IPS-18c (cell line): ENCODE measurements at regions not wholly inside any gene's neighbourhood (a gene's known extent, or its start where the extent isn't known, plus 50 kb on each side); places are given as distances from the start of the nearest gene placed in this dataset.

Experiments
- H3K4me3 ChIP-seq: 2 replicates; pipeline ENCODE4 v1.7.0; 2013; ENCODE audit warnings: low read depth, mild to moderate bottlenecking, low read length, moderate library complexity; ENCODE audit not compliant: insufficient read depth
- H3K9me3 ChIP-seq: one replicate; pipeline ENCODE4 v1.6.1; 2013; ENCODE audit warnings: mild to moderate bottlenecking, low read length, moderate library complexity; ENCODE audit not compliant: control insufficient read depth, insufficient read depth

DNA sequence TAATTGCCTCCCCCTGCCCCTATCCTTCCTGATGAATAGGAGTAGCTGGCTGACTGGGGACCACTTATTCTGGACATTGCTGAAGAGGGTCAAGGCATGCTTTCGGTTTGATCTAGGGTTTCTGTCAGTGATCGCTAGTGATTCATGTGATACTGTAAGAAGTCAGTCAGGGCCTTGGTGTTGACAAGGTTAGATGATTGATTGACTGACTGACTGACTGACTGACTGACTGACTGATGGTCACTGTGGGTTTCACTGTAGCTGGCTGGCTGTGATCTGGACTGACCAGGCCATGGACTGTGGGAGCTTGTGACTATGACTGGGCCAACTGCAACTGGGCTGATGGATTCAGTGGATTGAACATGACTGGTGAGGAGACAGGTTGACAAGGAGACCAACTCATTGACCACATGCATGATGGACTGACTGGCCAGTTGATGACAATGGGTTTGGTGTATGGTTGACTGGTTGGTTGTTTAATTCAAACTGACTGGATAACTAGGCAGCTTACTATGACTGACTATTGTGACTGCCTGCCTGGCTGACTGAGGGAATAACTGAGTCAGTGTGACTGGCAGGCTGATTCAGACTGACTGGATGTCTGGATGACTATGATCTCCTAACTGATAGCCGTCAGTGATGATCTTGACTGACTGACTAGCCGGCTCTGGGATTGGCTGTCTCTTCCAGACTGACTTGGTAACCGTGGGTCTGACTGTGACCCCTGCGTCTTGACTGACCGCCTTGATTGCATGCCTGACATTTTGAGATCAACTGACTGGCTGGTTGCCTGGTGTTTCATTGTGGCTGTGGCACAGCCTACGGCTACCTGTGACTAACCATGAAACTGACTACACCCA is 509.9 kb downstream of the SHQ1 start:
- H3K9me3 ChIP-seq, result no peaks in the 10 kb centered on the region
- no peak overlapping the region for H3K4me3 ChIP-seq

DNA sequence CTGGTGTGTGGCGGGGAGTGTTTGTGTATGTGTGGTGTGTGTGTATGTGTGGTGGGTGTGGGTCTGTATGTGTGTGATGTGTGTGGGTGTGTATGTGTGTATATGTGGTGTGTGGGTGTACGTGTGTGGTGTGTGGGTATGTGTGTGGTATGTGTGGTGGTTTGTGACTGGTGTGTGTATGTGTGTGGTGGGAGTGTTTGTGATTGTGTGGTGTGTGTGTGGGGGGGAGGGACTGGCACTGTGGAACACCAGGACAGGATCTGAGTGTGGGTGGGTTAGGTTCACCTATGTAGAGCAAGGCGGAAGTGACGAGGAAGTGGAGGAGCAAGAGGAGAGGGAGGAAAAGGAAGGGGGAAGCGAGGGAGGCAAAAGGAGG is 510.8 kb downstream of the SHQ1 start:
- peak overlapping the region; percentile 11; the same call in 1 of the 2 replicates for H3K4me3 ChIP-seq
- no peaks in the 10 kb centered on the region for H3K9me3 ChIP-seq

DNA sequence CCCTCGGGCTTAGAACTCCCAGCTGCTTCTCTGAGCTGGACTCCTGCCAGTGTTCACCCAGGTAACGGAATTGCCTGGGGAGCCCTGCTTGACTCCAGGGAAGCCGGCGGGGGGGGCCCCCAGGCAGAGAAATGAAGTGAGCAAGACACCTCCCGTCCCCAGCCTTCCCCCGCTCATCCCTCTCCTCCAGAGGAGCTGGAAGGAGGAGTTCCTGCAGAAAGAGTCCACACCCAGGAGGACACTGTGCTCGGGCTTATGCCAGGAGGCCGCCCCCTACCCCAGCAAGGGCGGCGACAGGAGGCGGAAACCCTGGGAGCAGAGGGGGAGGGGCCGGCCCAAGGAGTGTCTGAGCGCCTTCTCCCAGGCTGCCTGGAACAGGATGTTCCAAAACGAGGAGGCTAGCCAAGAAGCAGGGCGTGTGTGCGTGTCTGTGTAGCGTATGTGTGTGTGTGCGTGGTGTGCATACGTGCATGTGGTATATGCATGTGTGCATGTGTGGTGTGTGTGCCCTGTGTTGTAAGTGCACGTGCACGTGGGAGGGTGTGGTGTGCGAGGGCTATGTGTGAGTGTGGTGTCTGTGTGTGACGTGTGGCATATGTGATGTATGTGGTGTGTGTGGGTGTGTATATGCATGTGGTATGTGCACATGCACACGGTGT is 511.3 kb downstream of the SHQ1 start:
- peak overlapping the region; percentile 11; the same call in 1 of the 2 replicates for H3K4me3 ChIP-seq
- H3K9me3 ChIP-seq, result no peaks in the 10 kb centered on the region

DNA sequence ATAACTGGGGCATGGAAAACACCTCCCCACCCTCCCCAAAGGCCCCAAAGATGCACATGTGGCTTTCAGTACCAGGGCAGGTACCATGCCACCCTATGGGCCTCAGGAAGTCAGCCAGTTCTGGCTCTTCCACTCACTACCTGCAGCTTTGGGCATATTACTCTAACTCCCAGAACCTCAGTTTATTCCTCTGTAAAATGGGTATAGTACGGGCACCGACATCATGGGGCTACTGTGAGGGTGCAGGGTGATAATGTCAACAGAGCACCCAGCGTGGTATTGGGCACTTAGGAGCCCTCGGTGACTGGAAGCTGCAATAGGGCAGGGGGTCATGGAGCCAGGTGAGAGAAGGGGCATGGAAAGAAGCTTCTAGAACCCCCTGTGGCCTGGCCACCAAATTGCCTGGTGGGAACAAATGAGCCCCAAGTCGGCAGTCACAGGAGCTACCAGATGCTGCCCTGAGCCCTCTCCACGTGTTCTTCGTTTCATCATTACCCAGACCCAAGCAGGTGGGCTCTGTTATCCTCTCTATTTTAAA is 512.1 kb downstream of the SHQ1 start:
- Histone ChIP-seq H3K9me3 (no peaks in the 10 kb centered on the region), H3K4me3 (no peak overlapping the region)

DNA sequence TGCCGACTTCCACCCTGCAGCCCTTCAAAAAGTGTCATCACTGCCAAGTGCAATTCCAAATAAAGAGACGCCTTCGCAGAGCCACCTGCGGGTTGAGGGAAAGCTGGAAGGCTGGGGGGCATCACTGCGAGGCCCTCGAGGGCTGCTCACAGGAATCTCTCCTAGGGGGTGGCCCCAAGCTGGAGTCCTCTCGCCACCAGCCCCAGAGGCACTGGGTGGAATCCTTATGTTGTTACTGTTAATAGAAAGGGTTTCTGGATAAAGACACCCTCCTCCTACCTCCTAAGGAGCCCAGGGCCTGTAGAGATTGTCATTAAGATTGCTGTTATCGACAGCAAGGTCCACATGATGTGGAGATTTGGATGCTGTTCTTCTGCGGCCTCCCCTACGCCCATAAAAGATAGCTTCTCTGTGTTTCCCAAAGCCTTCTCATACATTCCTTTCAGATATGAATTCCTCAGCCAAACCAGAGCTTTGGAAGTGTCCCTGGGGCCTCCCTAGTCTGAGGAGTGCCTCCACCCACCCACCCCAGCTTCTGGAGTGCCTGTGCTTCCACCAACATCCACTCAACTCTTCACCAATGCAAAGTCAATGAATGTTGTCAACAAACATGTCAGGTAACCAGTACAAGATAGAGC is 512.7 kb downstream of the SHQ1 start:
- Histone ChIP-seq H3K9me3 (no peaks in the 10 kb centered on the region), H3K4me3 (no peak overlapping the region)

DNA sequence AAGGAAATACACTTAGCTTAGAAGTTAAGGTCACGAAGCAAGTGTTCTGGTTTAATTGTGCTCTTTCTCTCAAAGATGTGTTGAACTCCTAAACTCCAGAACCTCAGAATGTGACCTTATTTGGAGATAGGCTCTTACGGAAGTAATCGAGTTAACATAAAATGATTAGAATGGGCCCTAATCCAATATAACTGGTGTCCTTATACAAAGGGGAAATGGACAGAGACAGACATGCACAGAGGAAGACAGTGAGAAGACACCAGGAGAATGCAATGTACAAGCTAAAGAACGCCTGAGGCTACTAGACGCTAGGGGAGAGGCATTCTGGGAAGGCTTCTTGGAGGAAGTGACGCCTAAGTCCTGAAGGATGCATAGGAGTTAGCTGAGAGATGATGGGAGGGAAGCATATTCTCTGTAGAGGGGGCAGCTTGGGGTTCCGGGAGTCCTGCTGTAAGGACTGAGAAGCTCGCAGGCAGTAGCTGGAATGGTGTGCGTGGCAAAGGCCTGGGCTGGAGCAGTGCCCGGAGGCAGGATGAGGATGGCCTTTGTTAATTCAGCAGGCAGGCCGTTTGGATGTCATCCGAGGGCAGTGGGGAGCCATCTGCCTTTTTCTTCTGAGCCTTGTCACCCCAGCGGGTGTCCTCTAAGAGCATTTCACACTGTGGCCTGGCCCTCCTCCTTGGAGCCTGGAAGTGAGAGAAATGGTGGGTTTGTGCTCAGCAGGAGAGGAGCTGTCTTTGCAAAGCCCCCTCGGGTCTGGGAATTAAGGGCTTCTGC is 513.4 kb downstream of the SHQ1 start:
- no peak overlapping the region for H3K4me3 ChIP-seq
- no peaks in the 10 kb centered on the region for H3K9me3 ChIP-seq

DNA sequence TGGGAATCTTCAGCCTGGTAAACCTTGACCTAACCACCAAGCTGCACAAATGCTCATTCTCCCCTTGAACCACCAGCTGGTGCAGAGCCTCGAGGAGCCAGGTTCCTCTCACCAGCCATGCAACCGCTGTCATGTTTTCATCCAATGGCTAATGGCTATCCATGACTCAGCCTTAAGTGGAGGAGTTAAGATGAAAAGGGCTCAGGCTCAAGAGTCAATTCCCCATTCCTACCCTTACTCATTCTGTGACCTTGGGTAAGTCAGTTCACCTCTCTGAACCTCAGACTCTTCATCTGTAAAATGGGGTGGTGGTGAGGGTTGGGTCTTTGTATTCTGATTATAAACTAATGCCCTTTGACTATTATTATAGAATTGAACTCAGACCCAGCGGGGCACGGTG is 515.6 kb downstream of the SHQ1 start:
- Histone ChIP-seq H3K4me3 (no peak overlapping the region), H3K9me3 (no peaks in the 10 kb centered on the region)

DNA sequence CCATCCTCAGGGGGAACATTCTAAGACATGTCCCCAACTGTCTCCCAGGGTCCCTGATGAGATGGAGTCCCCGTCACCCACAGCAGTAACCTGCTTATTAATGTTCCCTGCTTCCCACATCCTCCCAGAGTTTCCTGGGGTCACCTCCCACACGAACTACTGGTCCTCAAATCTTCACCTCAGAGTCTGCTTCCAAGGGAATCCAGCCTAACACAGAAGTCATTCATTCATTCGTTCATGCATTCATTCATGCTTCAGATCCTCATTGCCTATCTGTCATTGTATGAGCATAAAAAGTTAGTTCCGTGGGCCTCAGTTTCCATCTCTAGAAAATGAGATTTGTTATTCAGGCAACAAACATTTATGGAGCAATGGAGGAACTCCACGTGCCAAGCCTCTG is 516.2 kb downstream of the SHQ1 start:
- H3K4me3 ChIP-seq, result no peak overlapping the region
- H3K9me3 ChIP-seq, result no peaks in the 10 kb centered on the region

DNA sequence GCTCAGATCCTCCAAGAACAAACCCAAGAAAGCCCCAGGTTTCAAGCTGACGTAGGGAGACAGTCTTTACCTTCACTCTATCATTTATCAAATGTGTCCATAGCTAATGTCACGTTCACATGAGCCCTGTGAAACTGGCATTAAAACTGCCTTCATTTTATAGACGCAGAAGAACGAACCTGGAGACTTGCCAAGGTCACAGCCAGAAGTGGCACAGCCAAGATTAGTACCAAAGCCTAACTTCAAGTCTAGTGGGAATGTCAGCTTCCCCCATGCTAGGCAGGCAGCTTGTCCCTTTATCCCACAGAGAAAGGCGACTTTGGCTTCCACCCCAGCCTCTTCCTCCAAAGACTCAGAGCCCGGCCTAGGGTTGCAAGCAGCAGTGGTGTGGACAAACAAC is 517.2 kb downstream of the SHQ1 start:
- no peaks in the 10 kb centered on the region for H3K9me3 ChIP-seq
- no peak overlapping the region for H3K4me3 ChIP-seq

DNA sequence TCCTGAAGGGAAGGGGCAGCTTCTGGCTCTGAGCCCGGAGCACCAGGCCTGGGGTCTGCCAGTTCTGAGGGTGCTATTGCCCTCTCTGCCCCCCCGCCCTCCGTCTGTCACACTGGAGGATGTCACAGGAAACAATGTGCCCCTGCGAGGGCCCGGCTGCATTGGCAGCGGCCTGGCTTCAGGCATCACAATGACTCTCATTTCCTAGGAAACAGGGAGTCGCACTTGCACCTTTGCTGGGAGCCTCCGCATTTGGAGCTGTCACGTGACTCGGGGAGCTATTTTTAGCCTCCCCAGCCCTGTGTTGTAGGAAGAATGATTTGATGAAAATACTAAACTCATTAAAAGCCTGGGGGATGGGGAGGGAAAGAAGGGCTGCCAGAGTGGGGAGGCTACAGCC is 518.9 kb downstream of the SHQ1 start:
- Histone ChIP-seq H3K4me3 (no peak overlapping the region), H3K9me3 (no peaks in the 10 kb centered on the region)

DNA sequence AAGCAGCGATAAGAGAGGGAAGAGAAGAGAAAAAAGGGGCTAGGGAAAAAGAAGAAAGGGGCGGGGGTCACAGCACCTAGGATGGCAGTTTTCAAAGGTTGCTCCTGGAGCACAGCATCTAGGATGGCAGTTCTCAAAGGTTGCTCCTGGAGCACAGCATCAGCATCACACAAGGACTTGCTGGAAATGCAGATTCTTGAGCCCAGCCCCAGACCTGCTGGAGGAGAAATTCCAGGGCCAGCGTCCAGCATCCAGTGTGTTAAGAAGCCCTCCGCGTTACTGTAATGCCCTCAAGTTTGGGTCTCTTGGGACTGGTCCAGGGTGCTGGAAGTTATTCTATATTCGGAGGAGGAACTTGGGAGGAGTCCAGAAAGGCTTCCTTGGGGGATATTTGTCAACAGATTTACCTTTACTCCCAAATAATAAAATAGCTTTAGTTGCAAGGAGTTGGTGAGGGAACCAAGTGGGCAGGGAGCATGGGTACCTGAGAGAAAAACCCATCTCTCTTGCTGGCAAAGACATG is 519.4 kb downstream of the SHQ1 start:
- H3K4me3 ChIP-seq, result no peak overlapping the region

DNA sequence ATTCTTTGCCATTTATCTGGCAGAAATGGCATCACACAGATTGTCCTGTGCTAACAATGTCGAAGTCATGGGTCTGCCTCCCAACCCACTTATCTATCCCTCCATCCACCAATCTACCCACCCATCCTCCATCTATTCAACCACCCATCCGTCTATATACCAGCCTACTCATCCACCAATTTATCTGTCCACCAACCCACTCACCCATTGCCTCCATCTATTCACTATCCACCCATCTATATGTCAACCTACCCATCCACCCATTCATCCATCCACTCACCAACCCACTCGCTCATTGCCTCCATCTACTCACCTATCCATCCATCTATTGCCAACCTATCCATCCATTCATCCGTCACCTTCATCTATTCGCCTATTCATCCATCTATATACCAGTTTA is 521.2 kb downstream of the SHQ1 start:
- H3K4me3 ChIP-seq, result no peak overlapping the region
- no peaks in the 10 kb centered on the region for H3K9me3 ChIP-seq

More for the DNA sequence above, 519.4 kb downstream of the SHQ1 start:
- no peaks in the 10 kb centered on the region for H3K9me3 ChIP-seq

DNA sequence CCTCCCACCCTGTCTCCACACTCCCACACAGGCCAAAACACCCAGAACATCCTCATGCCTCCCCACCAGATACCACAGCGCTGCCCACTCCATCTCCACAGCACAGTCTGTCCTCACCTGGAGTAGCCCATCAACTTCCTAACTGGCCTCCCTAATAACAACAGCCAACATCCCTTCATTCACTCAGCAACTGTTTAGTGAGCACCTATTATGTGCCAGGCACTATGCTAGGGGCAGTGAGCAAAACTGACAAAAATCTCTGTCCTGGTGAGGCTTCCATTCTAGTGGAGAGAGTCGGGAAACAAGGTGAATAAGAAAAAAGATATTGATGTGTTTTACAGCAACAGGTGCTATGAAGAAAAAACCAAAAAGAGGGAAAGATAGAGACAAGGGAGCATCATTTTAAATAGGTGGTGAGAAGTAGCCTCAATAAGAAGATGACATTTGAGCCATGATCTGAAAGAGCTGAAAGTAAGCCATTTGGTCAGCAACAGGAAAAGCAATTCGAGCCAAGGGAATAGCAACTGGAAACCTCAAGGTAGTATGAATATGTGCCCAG is 523.9 kb downstream of the SHQ1 start:
- H3K9me3 ChIP-seq, result no peaks in the 10 kb centered on the region
- no peak overlapping the region for H3K4me3 ChIP-seq

DNA sequence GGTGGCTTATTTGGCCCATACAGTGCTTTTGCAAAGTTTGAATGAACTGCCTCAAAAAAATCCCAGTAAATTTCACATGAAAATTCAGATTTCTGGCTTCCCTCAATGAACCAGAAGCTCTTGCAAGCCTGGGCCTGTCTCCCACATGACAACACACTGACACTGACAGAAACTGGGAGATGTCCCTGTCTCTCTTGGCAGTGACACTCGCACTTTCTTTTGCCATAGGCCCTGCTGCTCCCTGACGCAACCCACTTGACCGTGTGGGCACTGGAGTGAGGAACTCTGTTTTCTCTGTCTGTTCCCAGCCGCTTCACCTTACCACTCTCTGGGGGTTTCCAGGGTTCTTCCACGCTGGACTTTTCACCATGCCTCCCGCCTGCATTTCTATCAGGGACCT is 524.5 kb downstream of the SHQ1 start:
- no peaks in the 10 kb centered on the region for H3K9me3 ChIP-seq
- H3K4me3 ChIP-seq, result no peak overlapping the region

DNA sequence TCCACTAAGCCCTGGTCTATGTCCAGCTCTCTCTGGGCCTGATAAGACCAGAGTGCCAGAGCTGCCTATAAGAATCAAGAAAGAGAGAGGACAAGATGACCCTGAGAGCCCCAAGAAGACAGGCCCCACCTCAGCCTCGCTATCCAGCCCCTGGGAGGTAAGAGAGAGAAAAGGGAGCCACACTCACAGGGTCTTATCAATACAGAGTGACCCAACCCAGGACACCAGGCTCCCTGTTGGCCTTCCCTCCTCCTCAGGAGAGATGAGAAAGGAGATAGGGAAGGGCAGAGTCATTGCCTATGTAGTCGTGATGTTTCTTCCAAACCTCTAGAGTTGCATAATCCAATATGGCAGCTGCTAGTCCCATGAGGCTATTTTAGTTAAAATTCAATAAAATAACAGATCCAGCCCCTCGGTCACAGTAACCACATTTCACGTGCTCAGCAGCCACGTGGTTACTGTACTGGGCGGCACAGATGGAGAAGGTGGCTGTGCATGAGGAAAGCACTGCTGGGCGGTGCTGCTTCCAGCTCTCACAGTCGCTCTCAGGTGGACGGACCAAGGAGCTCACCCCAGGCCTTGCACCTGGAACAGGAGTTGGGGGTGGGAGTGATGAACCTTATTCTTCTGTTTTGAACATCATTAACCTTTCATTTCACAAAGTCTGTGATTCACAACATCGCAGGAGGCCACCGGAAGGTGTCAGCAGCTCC is 525.8 kb downstream of the SHQ1 start:
- no peaks in the 10 kb centered on the region for H3K9me3 ChIP-seq
- no peak overlapping the region for H3K4me3 ChIP-seq

DNA sequence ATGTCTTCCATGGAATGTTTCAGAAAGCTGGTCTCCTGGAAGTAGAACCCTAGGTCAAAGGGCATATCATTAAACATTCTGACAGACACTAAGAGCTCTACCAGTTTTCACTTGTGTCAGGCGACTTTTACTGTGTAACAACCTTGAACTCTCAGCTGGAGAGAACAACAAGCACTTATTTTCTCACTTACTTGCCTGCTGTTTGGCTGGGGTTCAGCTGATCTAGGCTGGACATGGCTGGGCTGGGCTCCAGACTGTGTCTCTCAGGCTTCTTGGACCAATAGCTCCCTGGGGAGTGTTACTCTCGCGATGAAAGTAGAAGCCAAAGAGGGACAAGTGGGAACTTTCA is 527.3 kb downstream of the SHQ1 start:
- Histone ChIP-seq H3K9me3 (no peaks in the 10 kb centered on the region), H3K4me3 (no peak overlapping the region)
